CD4-positive, alpha-beta T cell treated with Interleukin-12 subunit alpha and Interleukin-12 subunit beta, for 1 hour (primary cell): ENCODE measurements at regions not wholly inside any gene's neighbourhood (a gene's known extent, or its start where the extent isn't known, plus 50 kb on each side); places are given as distances from the start of the nearest gene placed in this dataset.

Experiments used
- DNase-seq: peaks from one replicate; pipeline ENCODE4 v3.0.0-alpha.2; 2020

DNA sequence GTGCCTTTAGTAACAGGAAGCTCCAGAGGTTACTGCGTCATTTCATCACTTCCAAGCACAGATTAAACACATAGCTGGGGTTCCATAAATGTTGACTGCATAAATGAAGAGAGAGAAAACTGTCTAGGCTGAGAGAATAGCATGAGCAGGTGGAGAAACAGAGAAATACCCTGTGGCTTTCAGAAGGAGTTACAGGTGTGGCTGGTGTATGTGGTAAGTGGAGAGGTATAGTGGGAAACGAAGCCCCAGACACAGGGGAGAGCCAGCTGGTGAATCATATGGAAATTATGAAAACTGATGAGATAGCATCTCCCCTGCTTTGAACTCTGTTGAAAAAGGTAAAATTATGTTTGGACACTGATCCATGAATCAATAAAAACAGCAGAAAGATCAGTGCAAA, 807.4 kb upstream of the POU3F3 start:
- no peak for DNase-seq

DNA sequence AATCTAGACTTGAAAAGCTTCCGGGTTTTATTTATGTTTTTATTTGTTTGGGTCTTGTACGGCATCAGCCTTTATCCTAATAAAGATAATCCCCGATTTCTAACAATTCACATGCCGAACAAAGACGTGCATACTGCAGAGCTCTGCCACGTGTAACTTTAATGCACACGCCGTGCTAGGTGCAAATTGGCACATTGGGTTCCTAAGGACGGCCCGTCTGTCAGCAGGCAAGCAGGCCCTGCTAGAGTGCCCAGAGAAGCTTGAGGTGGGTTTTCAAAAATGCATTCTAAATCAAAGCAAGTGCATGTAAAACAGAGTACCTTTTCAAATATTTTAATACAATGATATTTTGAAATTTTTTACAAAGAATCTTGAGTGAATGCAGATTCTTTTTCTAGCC, 806.4 kb upstream of the POU3F3 start:
- no peak for DNase-seq

GRCh38 chr2:104049438-104049837, 804.5 kb upstream of the POU3F3 start:
- DNase-seq, result no peak

DNA sequence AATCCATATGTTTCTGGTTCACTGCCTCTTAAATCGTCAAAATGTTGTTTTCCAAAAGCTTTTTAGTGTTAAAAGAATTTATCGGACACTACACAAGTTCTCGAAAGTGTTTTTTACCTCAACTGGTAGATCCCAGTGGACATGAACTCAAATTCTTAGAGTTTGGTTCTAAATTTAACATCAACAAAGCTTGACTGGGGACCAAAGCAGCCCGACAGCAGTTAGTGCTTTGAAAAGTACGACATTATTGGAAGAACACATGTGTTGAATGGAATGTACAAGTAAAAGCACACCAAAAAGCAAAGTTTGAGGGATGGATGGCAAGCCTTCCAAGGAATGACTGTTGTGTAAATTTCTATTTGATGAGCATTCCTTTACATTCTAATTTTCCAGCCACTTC, 803.9 kb upstream of the POU3F3 start:
- DNase-seq, result no peak

DNA sequence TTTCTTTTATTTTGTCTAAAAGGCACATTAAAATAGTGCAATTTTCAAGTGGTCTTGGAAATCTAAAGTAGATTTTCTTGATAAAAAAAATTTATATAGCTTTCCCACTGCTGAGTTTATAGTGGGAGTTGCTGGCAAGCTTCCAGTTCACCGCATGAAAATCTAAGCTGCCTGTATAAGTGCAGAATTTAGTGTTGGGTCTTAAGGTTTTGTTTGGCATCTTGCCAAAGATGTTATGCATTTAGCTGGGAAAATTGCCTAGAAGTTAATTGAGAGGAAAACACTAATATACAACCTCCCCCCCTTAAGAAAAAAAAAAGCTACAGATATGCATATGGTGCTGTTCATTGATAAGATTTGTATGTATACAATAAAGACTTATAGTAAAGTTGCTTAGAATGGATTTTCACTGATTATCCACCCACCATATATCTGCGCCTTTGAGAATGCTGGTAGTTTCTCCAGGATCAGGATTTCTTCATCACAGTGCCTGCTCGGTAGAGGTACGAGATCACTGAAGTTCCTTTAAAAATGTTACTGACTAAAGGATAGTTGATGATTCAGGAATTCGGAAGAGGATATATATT, 803.2 kb upstream of the POU3F3 start:
- no peak for DNase-seq

- DNase-seq, result no peak
Observed at GRCh38 chr2:104051766-104052165, 802.1 kb upstream of the POU3F3 start.

GRCh38 chr2:104052356-104052755, 801.6 kb upstream of the POU3F3 start:
- DNase-seq, result no peak

DNA sequence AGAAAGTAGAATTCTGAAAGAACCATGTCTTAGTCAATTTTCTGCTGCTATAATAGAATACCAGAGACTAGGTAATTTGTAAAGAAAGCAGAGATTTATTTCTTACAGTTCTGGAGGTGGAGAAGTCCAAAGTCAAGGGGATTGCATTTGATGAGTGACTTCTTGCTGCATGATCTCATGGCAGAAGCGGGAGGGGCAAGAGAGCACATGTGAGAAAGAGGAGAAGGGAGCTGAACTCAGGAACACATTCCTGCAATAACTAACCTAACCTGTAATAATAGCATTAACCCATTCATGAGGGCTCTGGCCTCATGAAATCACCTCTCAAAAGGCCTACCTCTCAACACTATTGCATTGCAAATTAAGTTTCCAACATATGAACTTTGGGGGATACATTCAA, 797.5 kb upstream of the POU3F3 start:
- no peak for DNase-seq

DNA sequence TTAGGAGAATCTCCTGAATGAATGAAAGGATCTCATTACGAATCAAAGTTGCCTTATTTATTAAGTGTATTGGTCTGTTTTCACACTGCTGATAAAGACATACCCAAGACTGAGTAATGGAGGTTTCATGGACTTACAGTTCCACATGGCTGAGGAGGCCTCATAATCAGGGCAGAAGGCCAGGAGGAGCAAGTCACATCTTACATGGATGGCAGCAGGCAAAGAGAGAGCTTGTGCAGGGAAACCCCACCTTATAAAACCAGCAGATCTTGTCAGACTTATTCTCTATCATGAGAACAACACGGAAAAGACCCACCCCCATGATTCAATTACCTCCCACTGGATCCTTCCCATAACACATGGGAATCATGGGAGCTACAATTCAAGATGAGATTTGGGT, 785.2 kb upstream of the POU3F3 start:
- no peak for DNase-seq

DNA sequence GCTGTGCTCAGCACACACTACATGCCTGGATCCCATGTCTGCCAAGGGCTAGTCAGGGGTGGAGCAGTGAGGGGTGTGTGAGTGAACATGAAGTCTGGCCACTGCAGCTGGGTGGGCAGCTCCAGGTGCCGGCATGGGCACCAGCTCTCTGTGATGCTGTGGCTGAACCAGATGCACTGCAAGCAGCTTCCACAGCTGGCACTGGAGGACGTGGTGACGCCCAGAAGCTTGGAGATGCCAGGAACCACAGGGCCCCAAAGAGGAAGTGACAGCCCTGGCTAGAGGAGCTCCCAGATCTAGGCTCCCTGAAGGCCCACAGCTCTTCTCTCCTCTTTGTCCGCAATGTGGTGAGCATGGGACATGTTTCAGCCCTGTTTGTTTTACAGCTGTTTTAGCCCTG, 776.3 kb upstream of the POU3F3 start:
- no peak for DNase-seq

GRCh38 chr2:104078431-104079157, 775.3 kb upstream of the POU3F3 start:
- no peak for DNase-seq

GRCh38 chr2:104088745-104089144, 765.2 kb upstream of the POU3F3 start:
- DNase-seq, result no peak

DNA sequence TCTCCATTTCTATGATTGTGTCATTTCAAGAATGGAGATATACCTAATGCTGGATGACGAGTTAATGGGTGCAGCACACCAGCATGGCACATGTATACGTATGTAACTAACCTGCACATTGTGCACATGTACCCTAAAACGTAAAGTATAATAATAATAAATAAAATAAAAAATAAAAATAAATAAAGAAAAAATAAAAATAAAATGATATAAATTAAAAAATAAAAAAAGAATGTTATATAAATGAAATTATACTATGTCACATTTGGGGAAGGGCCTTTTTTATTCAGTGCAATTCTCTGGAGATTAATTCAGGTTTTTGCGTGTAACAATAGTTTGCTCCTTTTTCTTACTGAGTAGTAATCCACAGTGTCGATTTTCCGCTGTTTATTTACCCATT, 763.5 kb upstream of the POU3F3 start:
- DNase-seq, result no peak

DNA sequence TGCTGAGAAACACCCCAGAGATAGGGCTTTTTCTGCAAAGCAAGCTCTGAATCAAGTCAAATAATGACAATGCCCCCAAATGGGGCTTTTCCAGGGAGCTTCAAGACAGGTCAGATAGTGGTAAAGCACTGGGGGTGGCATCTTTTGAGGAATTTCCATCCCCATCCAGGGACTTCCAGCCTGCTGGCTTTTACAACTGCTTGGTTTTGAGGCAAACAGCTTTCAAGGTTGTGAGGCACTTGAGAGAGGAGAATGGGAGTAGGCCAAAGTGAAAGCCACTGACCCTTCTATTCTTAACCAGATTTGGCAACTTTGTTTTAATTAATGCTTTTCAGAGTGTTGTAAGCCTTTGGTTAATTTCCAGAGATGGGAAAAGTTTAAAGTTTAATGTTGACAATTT, 762.0 kb upstream of the POU3F3 start:
- no peak for DNase-seq

DNA sequence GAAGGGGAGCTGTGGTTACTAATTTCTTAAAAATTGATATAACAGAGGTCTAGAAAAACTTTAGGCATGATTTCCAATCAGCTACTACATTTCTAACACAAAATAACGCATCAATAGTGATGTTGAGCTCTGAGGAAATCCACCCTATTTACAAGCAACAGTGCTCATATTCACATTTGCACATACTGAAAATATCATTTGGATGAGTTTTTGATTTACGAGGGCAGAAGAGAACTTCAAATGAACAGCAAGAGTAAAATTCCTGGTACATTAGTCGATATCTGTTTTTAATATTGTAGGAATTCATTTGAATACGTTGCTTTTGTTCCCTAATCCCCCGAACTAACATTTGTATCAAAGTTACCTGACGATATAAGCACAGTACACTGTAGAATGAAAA, 761.0 kb upstream of the POU3F3 start:
- DNase-seq, result no peak

DNA sequence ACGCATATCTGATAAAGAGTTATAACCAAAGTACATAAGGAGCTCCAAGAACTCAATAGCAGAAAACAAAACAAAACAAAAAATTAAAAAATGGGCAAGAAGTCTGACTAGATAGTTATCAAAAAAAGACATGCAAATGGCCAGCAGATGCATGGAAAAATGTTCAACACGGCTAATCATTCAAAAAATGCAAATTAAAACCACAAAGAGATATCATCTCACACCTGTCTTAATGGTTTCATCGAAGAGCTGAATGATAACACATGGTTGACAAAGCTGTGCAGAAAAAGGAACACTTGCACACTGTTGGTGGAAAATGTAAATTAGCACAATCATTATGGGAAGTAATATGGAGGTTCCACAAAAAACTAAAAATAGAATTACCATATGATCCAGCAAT, 751.3 kb upstream of the POU3F3 start:
- DNase-seq, result no peak

DNA sequence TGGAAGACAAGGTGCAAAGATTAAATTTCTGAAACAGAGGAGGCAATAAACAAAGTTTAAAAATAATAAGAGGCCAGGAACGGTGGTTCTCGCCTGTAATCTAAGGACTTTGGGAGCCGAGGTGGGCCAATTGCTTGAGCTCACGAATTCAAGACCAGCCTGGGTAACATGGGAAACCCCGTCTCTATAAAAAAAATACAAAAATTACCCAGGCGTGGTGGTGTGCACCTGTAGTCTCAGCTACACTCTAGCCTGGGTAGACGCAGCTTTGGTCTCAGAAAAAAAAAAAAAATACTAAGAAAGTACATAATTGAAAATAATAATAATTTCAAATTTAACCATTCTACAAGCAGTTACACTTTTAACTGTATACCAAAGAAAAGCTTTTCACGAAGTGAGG, 744.6 kb upstream of the POU3F3 start:
- DNase-seq, result no peak

GRCh38 chr2:104118889-104119288, 735.0 kb upstream of the POU3F3 start:
- DNase-seq, result no peak

GRCh38 chr2:104120171-104120570, 733.7 kb upstream of the POU3F3 start:
- DNase-seq, result no peak

DNA sequence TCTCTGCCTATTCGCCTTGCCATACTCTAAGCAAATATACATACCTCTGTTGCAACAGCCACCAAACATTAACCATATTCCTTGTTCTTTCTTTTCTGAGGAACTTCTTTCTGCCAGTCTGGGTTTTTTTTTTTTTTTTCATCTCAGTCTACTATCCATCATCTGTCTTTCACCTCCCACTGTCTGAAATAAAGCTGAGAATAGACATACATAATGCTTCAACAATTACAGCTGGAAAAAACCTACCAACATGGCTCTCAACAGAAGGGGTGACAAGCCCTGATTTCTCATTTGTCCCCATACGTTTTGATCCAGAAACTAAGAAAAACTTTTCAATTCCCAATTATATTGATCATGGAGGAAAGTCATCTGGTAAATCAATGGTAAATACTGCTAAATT, 728.8 kb upstream of the POU3F3 start:
- no peak for DNase-seq

- DNase-seq, result no peak
Observed at GRCh38 chr2:104127049-104127770, 726.7 kb upstream of the POU3F3 start.

GRCh38 chr2:104140361-104140760, 713.6 kb upstream of the POU3F3 start:
- no peak for DNase-seq

GRCh38 chr2:104158191-104158590, 695.7 kb upstream of the POU3F3 start:
- no peak for DNase-seq

- no peak for DNase-seq
Observed at GRCh38 chr2:104163611-104164130, 690.2 kb upstream of the POU3F3 start.
